KMS-11 (cell line): ENCODE measurements at regions not wholly inside any gene's neighbourhood (a gene's known extent, or its start where the extent isn't known, plus 50 kb on each side); places are given as distances from the start of the nearest gene placed in this dataset.

Source experiments
- H2AFZ ChIP-seq: fragments of 200-600 bp; sonication (generic); 2 replicates; pipeline ENCODE4 v1.6.1; 2016; ENCODE audit warnings: antibody characterized with exemption, mixed run types, low read depth
- H3K27ac ChIP-seq: fragments of 200-600 bp; sonication (generic); 2 replicates; pipeline ENCODE4 v1.6.1; 2016; ENCODE audit warnings: mild to moderate bottlenecking, mixed run types
- H3K27me3 ChIP-seq: fragments of 200-600 bp; sonication (generic); 2 replicates; pipeline ENCODE4 v1.6.1; 2017; ENCODE audit warnings: mild to moderate bottlenecking, low read depth, mixed run types, moderate library complexity; ENCODE audit not compliant: insufficient read depth
- H3K36me3 ChIP-seq: fragments of 200-600 bp; sonication (generic); 2 replicates; pipeline ENCODE4 v1.6.1; 2017; ENCODE audit warnings: mild to moderate bottlenecking, mixed run types; ENCODE audit not compliant: insufficient read depth
- H3K4me1 ChIP-seq: fragments of 200-600 bp; sonication (generic); 2 replicates; pipeline ENCODE4 v1.6.1; 2016; ENCODE audit warnings: mild to moderate bottlenecking, low read depth, mixed run types; ENCODE audit not compliant: poor library complexity, severe bottlenecking
- H3K4me2 ChIP-seq: fragments of 200-600 bp; sonication (generic); 2 replicates; pipeline ENCODE4 v1.7.0; 2016; ENCODE audit warnings: mild to moderate bottlenecking, mixed run types
- H3K4me3 ChIP-seq: fragments of 200-600 bp; sonication (generic); IDR thresholded peaks from 2 replicates; pipeline ENCODE4 v1.6.1; 2017; ENCODE audit warnings: low read depth, low read length, mixed read lengths; ENCODE audit not compliant: insufficient read depth
- H3K79me2 ChIP-seq: fragments of 200-600 bp; sonication (generic); 2 replicates; pipeline ENCODE4 v1.6.1; 2016; ENCODE audit warnings: low read depth, mixed run types; ENCODE audit not compliant: insufficient read depth
- H3K9ac ChIP-seq: fragments of 200-600 bp; sonication (generic); 2 replicates; pipeline ENCODE4 v1.6.1; 2016; ENCODE audit warnings: mild to moderate bottlenecking, mixed run types
- H4K20me1 ChIP-seq: fragments of 200-600 bp; sonication (generic); 2 replicates; pipeline ENCODE4 v1.6.1; 2016; ENCODE audit warnings: mild to moderate bottlenecking, mixed run types; ENCODE audit not compliant: insufficient read depth
- TF ChIP-seq, protein P1 (sequence below): fragments of 200-600 bp; sonication (generic); conservative IDR thresholded peaks from 2 replicates; pipeline ENCODE4 v1.6.1; 2017; ENCODE audit warnings: low read depth, mild to moderate bottlenecking, antibody characterized with exemption, low read length, moderate library complexity, mixed read lengths

- Histone ChIP-seq H4K20me1 (no peaks in the 10 kb centered on the region), H3K4me3 (no peak overlapping the region), H3K4me1 (no peaks in the 10 kb centered on the region), H3K9ac (no peak overlapping the region), H2AFZ (no peak overlapping the region), H3K4me2 (no peak overlapping the region), H3K27ac (no peak overlapping the region), H3K36me3 (no peaks in the 10 kb centered on the region), H3K27me3 (no peaks in the 10 kb centered on the region), H3K79me2 (no peaks in the 10 kb centered on the region)
- TF ChIP-seq, protein P1, sequence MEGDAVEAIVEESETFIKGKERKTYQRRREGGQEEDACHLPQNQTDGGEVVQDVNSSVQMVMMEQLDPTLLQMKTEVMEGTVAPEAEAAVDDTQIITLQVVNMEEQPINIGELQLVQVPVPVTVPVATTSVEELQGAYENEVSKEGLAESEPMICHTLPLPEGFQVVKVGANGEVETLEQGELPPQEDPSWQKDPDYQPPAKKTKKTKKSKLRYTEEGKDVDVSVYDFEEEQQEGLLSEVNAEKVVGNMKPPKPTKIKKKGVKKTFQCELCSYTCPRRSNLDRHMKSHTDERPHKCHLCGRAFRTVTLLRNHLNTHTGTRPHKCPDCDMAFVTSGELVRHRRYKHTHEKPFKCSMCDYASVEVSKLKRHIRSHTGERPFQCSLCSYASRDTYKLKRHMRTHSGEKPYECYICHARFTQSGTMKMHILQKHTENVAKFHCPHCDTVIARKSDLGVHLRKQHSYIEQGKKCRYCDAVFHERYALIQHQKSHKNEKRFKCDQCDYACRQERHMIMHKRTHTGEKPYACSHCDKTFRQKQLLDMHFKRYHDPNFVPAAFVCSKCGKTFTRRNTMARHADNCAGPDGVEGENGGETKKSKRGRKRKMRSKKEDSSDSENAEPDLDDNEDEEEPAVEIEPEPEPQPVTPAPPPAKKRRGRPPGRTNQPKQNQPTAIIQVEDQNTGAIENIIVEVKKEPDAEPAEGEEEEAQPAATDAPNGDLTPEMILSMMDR = no peak
Measured at GRCh38 chrX:110846071-110846470, 50.5 kb upstream of the CHRDL1 start.
